WI38 (cell line): ENCODE measurements at regions not wholly inside any gene's neighbourhood (a gene's known extent, or its start where the extent isn't known, plus 50 kb on each side); places are given as distances from the start of the nearest gene placed in this dataset.

Source experiments
- H3K4me3 ChIP-seq: 2 replicates; pipeline ENCODE4 v1.5.1; 2011; ENCODE audit warnings: low read depth, mild to moderate bottlenecking, control low read depth, low read length
- TF ChIP-seq, protein P1 (sequence below): IDR thresholded peaks from 2 replicates; pipeline ENCODE4 v1.5.1; 2012; ENCODE audit warnings: low read depth, mild to moderate bottlenecking, control low read depth, low read length

GRCh38 chr4:14892563-14892962 lies 109.7 kb upstream of the CPEB2 start:
- TF ChIP-seq, protein P1, sequence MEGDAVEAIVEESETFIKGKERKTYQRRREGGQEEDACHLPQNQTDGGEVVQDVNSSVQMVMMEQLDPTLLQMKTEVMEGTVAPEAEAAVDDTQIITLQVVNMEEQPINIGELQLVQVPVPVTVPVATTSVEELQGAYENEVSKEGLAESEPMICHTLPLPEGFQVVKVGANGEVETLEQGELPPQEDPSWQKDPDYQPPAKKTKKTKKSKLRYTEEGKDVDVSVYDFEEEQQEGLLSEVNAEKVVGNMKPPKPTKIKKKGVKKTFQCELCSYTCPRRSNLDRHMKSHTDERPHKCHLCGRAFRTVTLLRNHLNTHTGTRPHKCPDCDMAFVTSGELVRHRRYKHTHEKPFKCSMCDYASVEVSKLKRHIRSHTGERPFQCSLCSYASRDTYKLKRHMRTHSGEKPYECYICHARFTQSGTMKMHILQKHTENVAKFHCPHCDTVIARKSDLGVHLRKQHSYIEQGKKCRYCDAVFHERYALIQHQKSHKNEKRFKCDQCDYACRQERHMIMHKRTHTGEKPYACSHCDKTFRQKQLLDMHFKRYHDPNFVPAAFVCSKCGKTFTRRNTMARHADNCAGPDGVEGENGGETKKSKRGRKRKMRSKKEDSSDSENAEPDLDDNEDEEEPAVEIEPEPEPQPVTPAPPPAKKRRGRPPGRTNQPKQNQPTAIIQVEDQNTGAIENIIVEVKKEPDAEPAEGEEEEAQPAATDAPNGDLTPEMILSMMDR = no peak
- H3K4me3 ChIP-seq = no peak overlapping the region

DNA sequence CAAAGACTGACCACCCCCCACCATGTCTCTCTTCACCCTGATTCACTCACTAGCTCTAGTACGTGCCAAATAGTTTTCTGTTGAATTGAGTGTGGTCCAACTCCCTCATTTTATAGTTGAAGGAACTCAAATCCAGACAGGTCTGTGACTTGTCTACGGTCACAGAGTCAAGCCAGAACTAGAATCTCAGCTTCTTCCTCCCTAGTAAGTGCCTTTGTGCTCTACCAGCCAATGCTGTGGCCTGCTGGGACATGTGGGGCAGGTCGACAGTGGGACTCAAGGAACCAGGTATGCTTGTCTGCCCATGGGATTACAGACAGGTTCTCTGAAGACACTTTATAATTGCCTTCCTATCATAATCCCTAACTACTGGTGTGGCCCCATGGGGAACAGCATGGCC lies 108.6 kb upstream of the CPEB2 start:
- TF ChIP-seq, protein P1 = no peak
- no peak overlapping the region for H3K4me3 ChIP-seq

- TF ChIP-seq, protein P1 = no peak
- no peak overlapping the region for H3K4me3 ChIP-seq
These were observed 107.6 kb upstream of the CPEB2 start for GRCh38 chr4:14894392-14895292.

- TF ChIP-seq, protein P1 = no peak
- no peak overlapping the region for H3K4me3 ChIP-seq
These were observed 105.6 kb upstream of the CPEB2 start for GRCh38 chr4:14896656-14897175.

GRCh38 chr4:14897217-14897616 lies 105.1 kb upstream of the CPEB2 start:
- TF ChIP-seq, protein P1 = no peak
- H3K4me3 ChIP-seq = no peak overlapping the region

- no peak overlapping the region for H3K4me3 ChIP-seq
- TF ChIP-seq, protein P1 = no peak
These were observed 103.3 kb upstream of the CPEB2 start for GRCh38 chr4:14898989-14899388.

GRCh38 chr4:14902342-14902741 lies 99.9 kb upstream of the CPEB2 start:
- H3K4me3 ChIP-seq = no peak overlapping the region
- TF ChIP-seq, protein P1 = no peak
